Panc1 (cell line): ENCODE measurements at regions not wholly inside any gene's neighbourhood (a gene's known extent, or its start where the extent isn't known, plus 50 kb on each side); places are given as distances from the start of the nearest gene placed in this dataset.

ENCODE experiments used
- ATAC-seq: fragments of 200-7000 bp; cut with Tn5 transposase; 2 replicates; pipeline ENCODE4 v1.9.1; 2020; ENCODE audit warnings: mild to moderate bottlenecking, moderate library complexity
- BruUV-seq: library from RNA; stranded (reverse); fragments of 400-500 nt; replicated peaks from 2 replicates; lab custom pipeline; 2021; lab: Mats Ljungman, UMichigan
- CTCF ChIA-PET: fragments of 300-600 bp; sonication (Branson Sonifier 250); formaldehyde crosslinking; loops from one replicate; lab custom pipeline; 2022; ENCODE audit warnings: antibody characterized with exemption; lab: Charles Lee
- POLR2A ChIA-PET: fragments of 300-600 bp; sonication (Branson Sonifier 250); formaldehyde crosslinking; loops from one replicate; lab custom pipeline; 2022; ENCODE audit warnings: antibody characterized with exemption; lab: Charles Lee
- DNase-seq: peaks from one replicate; pipeline ENCODE4 v3.0.0-alpha.2; 2010; ENCODE audit warnings: low read depth, low spot score
- H3K27ac ChIP-seq: 2 replicates; pipeline ENCODE4 v1.5.1; 2011; ENCODE audit warnings: mild to moderate bottlenecking, low read length, inconsistent platforms
- H3K27me3 ChIP-seq: fragments of 200-500 bp; sonication (Bioruptor generic); 2 replicates; pipeline ENCODE4 v1.6.0; 2014; ENCODE audit warnings: low read length, inconsistent platforms; ENCODE audit not compliant: control insufficient read depth, insufficient read depth
- H3K36me3 ChIP-seq: fragments of 200-500 bp; sonication (Bioruptor generic); 2 replicates; pipeline ENCODE4 v1.5.1; 2014; ENCODE audit warnings: inconsistent platforms, mild to moderate bottlenecking, low read length, moderate library complexity; ENCODE audit not compliant: control insufficient read depth, insufficient read depth
- H3K4me1 ChIP-seq: 2 replicates; pipeline ENCODE4 v1.5.1; 2011; ENCODE audit warnings: inconsistent platforms, mild to moderate bottlenecking, low read length, moderate library complexity; ENCODE audit not compliant: control insufficient read depth, insufficient read depth
- H3K4me3 ChIP-seq, 2 experiments: 2 replicates each; pipeline ENCODE4 v1.5.1; 2011 to 2012; ENCODE audit warnings: low read depth in 2 of 2, low read length in 2 of 2, mild to moderate bottlenecking in 2 of 2, inconsistent platforms in 1 of 2, moderate library complexity in 1 of 2
- H3K9me3 ChIP-seq: fragments of 200-500 bp; sonication (Bioruptor generic); 2 replicates; pipeline ENCODE4 v1.5.1; 2014; ENCODE audit warnings: low read depth, mild to moderate bottlenecking, inconsistent platforms, low read length, moderate library complexity; ENCODE audit not compliant: control insufficient read depth, insufficient read depth
- POLR2AphosphoS5 ChIP-seq: IDR thresholded peaks from 2 replicates; pipeline ENCODE4 v1.6.1; 2012; ENCODE audit warnings: mild to moderate bottlenecking, low read depth, low read length, moderate library complexity
- SIN3A ChIP-seq: IDR thresholded peaks from 2 replicates; pipeline ENCODE4 v1.6.1; 2012; ENCODE audit warnings: low read depth, mild to moderate bottlenecking, low read length, moderate library complexity, borderline replicate concordance; ENCODE audit not compliant: insufficient read depth
- TCF7L2 ChIP-seq: IDR thresholded peaks from 2 replicates; pipeline ENCODE4 v1.6.1; 2011; ENCODE audit warnings: mild to moderate bottlenecking, low read depth, low read length, inconsistent platforms
- in situ Hi-C: cut with HindIII; loops from 2 replicates; pipeline ENCODE4 v1.10.0; 2016; ENCODE audit warnings: low sequenced_read_pairs, low pct_unique_long_range_greater_than_20kb
- intact Hi-C: fragments of 100-400 bp; cut with micrococcal nuclease; formaldehyde crosslinking; loops from one replicate; pipeline ENCODE4 v1.10.0; 2022; ENCODE audit not compliant: unreplicated experiment
- TF ChIP-seq, protein P1 (sequence below): fragments of 450-650 bp; IDR thresholded peaks from 2 replicates; pipeline ENCODE4 v1.5.1; 2017; ENCODE audit warnings: mild to moderate bottlenecking
- TF ChIP-seq, protein P2 (sequence below), 2 experiments: IDR thresholded peaks; 2 replicates each; pipeline ENCODE4 v1.6.1; 2011 to 2012; ENCODE audit warnings: low read depth in 2 of 2, control low read depth in 1 of 2, low read length in 1 of 2, mild to moderate bottlenecking in 1 of 2, moderate library complexity in 1 of 2; ENCODE audit not compliant: insufficient read depth in 1 of 2

DNA sequence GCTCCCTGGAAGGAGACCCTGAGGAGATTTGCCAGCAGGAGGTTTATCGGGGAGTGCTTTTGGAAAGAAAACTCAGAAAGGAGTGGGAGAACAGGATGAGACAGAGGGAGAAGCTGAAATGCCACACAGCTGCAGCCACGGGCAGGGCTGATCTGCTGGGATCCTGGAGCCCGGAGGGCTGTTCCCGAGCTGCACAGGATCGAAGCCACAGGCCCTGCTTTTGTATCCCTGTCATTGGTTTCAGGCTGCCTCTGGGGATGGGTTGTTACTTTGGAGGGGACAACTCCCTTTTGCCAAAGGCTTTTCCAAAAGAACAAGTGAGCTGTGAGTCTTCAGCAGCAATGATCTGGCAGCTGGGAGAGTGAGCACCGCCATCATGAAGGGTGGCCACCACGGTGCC lies 152.5 kb upstream of the PTCH1 start:
- CTCF ChIA-PET = interaction anchor here (0.6 kb wide), 1 partner anchor 87 kb away, joined by 4 read pairs; no protein-coding TSS in a partner anchor
- no peaks in the 10 kb centered on the region for H3K9me3 ChIP-seq
- BruUV-seq = no TSS peak
- ATAC-seq (no peak), DNase-seq (no peak)
- H3K27me3 ChIP-seq = peaks cover 6% of the 10 kb centered on the region; the same call in 1 of the 2 replicates
- no peak overlapping the region for H3K4me3 ChIP-seq
- in situ Hi-C loops = no loop called here
- no peaks in the 10 kb centered on the region for H3K4me1 ChIP-seq
- no peak overlapping the region for H3K27ac ChIP-seq
- TF ChIP-seq, protein P1, sequence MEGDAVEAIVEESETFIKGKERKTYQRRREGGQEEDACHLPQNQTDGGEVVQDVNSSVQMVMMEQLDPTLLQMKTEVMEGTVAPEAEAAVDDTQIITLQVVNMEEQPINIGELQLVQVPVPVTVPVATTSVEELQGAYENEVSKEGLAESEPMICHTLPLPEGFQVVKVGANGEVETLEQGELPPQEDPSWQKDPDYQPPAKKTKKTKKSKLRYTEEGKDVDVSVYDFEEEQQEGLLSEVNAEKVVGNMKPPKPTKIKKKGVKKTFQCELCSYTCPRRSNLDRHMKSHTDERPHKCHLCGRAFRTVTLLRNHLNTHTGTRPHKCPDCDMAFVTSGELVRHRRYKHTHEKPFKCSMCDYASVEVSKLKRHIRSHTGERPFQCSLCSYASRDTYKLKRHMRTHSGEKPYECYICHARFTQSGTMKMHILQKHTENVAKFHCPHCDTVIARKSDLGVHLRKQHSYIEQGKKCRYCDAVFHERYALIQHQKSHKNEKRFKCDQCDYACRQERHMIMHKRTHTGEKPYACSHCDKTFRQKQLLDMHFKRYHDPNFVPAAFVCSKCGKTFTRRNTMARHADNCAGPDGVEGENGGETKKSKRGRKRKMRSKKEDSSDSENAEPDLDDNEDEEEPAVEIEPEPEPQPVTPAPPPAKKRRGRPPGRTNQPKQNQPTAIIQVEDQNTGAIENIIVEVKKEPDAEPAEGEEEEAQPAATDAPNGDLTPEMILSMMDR = no peak
- TF ChIP-seq, protein P2, sequence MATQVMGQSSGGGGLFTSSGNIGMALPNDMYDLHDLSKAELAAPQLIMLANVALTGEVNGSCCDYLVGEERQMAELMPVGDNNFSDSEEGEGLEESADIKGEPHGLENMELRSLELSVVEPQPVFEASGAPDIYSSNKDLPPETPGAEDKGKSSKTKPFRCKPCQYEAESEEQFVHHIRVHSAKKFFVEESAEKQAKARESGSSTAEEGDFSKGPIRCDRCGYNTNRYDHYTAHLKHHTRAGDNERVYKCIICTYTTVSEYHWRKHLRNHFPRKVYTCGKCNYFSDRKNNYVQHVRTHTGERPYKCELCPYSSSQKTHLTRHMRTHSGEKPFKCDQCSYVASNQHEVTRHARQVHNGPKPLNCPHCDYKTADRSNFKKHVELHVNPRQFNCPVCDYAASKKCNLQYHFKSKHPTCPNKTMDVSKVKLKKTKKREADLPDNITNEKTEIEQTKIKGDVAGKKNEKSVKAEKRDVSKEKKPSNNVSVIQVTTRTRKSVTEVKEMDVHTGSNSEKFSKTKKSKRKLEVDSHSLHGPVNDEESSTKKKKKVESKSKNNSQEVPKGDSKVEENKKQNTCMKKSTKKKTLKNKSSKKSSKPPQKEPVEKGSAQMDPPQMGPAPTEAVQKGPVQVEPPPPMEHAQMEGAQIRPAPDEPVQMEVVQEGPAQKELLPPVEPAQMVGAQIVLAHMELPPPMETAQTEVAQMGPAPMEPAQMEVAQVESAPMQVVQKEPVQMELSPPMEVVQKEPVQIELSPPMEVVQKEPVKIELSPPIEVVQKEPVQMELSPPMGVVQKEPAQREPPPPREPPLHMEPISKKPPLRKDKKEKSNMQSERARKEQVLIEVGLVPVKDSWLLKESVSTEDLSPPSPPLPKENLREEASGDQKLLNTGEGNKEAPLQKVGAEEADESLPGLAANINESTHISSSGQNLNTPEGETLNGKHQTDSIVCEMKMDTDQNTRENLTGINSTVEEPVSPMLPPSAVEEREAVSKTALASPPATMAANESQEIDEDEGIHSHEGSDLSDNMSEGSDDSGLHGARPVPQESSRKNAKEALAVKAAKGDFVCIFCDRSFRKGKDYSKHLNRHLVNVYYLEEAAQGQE (IDR thresholded peaks at IDR 0.05; ENCODE audit: insufficient read depth in 1 of 2, low read depth in 2 of 2, low read length in 1 of 2) = no peak
- TF ChIP-seq POLR2AphosphoS5 (no peak), SIN3A (no peak), TCF7L2 (no peak)
- POLR2A ChIA-PET = no interaction called here
- intact Hi-C loops = no loop called here
- H3K36me3 ChIP-seq = no peaks in the 10 kb centered on the region

DNA sequence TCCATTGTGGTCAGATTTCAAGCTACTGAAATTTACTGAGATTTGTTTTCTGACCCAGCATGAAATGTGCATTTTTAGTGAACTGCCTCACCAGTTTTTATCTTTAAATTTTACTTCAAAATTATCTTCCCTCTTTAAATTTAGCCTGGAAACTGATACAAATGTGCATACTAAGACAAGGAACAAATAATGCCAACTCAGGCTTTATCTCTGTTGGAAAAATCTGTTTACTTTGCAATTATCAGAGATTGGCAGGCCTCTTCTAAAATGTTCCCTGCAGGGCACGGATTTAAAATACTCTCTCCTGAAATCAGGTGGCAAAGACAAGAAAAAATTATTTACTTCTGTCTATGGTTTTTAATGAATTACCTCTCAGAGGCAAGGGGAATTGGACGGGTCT lies 151.0 kb upstream of the PTCH1 start:
- H3K36me3 ChIP-seq = no peaks in the 10 kb centered on the region
- DNase-seq (no peak), ATAC-seq (no peak)
- H3K4me1 ChIP-seq = no peaks in the 10 kb centered on the region
- no TSS peak for BruUV-seq
- H3K4me3 ChIP-seq = no peak overlapping the region
- TF ChIP-seq, protein P1 = no peak
- H3K27me3 ChIP-seq = peaks cover 6% of the 10 kb centered on the region; the same call in 1 of the 2 replicates
- intact Hi-C loops = no loop called here
- CTCF ChIA-PET = no interaction called here
- no peak overlapping the region for H3K27ac ChIP-seq
- H3K9me3 ChIP-seq = no peaks in the 10 kb centered on the region
- POLR2A ChIA-PET = no interaction called here
- in situ Hi-C loops = no loop called here
